HepG2 (cell line): ENCODE measurements at regions not wholly inside any gene's neighbourhood (a gene's known extent, or its start where the extent isn't known, plus 50 kb on each side); places are given as distances from the start of the nearest gene placed in this dataset.
A peak's percentile ranks its signal among the peaks of the same experiment; 100 is the strongest.

Experiments used
- CBX2 ChIP-seq, 2 experiments: fragments of 200-600 bp in 1 of 2; sonication (generic); formaldehyde crosslinking in 1 of 2; IDR thresholded peaks; 2 replicates each; pipeline versions ENCODE4 v1.7.0 to v1.8.1; 2018 to 2022; ENCODE audit warnings: low read depth in 2 of 2, low read length in 1 of 2, mild to moderate bottlenecking in 1 of 2, missing genetic modification reagents in 1 of 2
- FOXA1 ChIP-seq, 2 experiments: fragments of 450-650 bp in 1 of 2; sonication (generic) in 1 of 2; formaldehyde crosslinking in 1 of 2; IDR thresholded peaks; 2 replicates each; pipeline versions ENCODE4 v1.4.0 to v1.6.1; 2016 to 2020; ENCODE audit warnings: missing genetic modification reagents in 1 of 2
- MEF2D ChIP-seq: sonication (generic); formaldehyde crosslinking; IDR thresholded peaks from 2 replicates; pipeline ENCODE4 v1.5.1; 2020; ENCODE audit warnings: mild to moderate bottlenecking, missing genetic modification reagents
- MYPOP ChIP-seq: sonication (generic); formaldehyde crosslinking; IDR thresholded peaks from 2 replicates; pipeline ENCODE4 v1.8.1; 2023; ENCODE audit warnings: mild to moderate bottlenecking, moderate library complexity, missing genetic modification reagents
- RBM22 ChIP-seq: fragments of 200-400 bp; formaldehyde crosslinking; optimal IDR thresholded peaks from 2 replicates; pipeline ENCODE3; 2017; ENCODE audit warnings: mild to moderate bottlenecking, low read length, moderate library complexity
- SP140L ChIP-seq: sonication (generic); formaldehyde crosslinking; IDR thresholded peaks from 2 replicates; pipeline ENCODE4 v1.4.0; 2020; ENCODE audit warnings: missing genetic modification reagents, borderline replicate concordance
- XRCC5 ChIP-seq: fragments of 200-400 bp; formaldehyde crosslinking; optimal IDR thresholded peaks from 2 replicates; pipeline ENCODE3; 2017; ENCODE audit warnings: mild to moderate bottlenecking, low read length
- ZBTB26 ChIP-seq: IDR thresholded peaks from 2 replicates; pipeline ENCODE4 v1.6.1; 2016; ENCODE audit warnings: missing compliant biosample characterization, missing genetic modification reagents, borderline replicate concordance
- ZBTB33 ChIP-seq: sonication (generic); formaldehyde crosslinking; IDR thresholded peaks from 2 replicates; pipeline ENCODE4 v1.4.0; 2020; ENCODE audit warnings: missing genetic modification reagents
- ZBTB40 ChIP-seq, 2 experiments: fragments of 450-650 bp in 1 of 2; sonication (generic) in 1 of 2; formaldehyde crosslinking in 1 of 2; IDR thresholded peaks; 2 replicates each; pipeline versions ENCODE4 v1.6.1 to v1.8.0; 2016 to 2022; ENCODE audit warnings: antibody characterized with exemption in 1 of 2, mild to moderate bottlenecking in 1 of 2, missing genetic modification reagents in 1 of 2
- ZNF263 ChIP-seq: sonication (generic); formaldehyde crosslinking; IDR thresholded peaks from 2 replicates; pipeline ENCODE4 v1.4.0; 2020; ENCODE audit warnings: missing genetic modification reagents
- ZNF569 ChIP-seq: sonication (generic); formaldehyde crosslinking; IDR thresholded peaks from 2 replicates; pipeline ENCODE4 v1.5.0; 2020; ENCODE audit warnings: mild to moderate bottlenecking, missing genetic modification reagents, moderate library complexity, borderline replicate concordance
- ZNF672 ChIP-seq: sonication (generic); formaldehyde crosslinking; IDR thresholded peaks from 2 replicates; pipeline ENCODE4 v1.8.1; 2022; ENCODE audit warnings: missing genetic modification reagents
- ZSCAN31 ChIP-seq: sonication (generic); formaldehyde crosslinking; IDR thresholded peaks from 2 replicates; pipeline ENCODE4 v1.5.0; 2020; ENCODE audit warnings: low read depth, mild to moderate bottlenecking, missing genetic modification reagents

GRCh38 chr16:14364386-14365199 is 265.5 kb downstream of the PARN start (continued):
- no peak for TF ChIP-seq CBX2 (IDR thresholded peaks at IDR 0.05; ENCODE audit: low read depth, low read length)
- no peak for TF ChIP-seq CBX2 (CRISPR knock-in tag; IDR thresholded peaks at IDR 0.05; ENCODE audit: low read depth)
- peak; percentile 67; the same call in 1 of the 2 replicates for TF ChIP-seq FOXA1 (IDR thresholded peaks at IDR 0.05)
- TF ChIP-seq FOXA1 (CRISPR knock-in tag; IDR thresholded peaks at IDR 0.05), result peak; percentile 93
- TF ChIP-seq MYPOP (CRISPR knock-in tag), result peak; percentile 92; the same call in 1 of the 2 replicates
- peak; percentile 94 for TF ChIP-seq ZBTB26 (CRISPR knock-in tag)
- TF ChIP-seq ZNF672 (CRISPR knock-in tag), result no peak
- TF ChIP-seq ZNF569, result peak; percentile 93; the same call in 1 of the 2 replicates
- peak; percentile 91 for TF ChIP-seq XRCC5
- TF ChIP-seq RBM22, result no peak
- TF ChIP-seq ZNF263 (CRISPR knock-in tag), result peak; percentile 59; the same call in 1 of the 2 replicates
- peak; percentile 99 for TF ChIP-seq MEF2D
- no peak for TF ChIP-seq ZBTB40 (IDR thresholded peaks at IDR 0.05)
- TF ChIP-seq ZBTB40 (CRISPR knock-in tag; IDR thresholded peaks at IDR 0.05), result peak; percentile 94
- peak; percentile 93 for TF ChIP-seq ZBTB33
- TF ChIP-seq ZSCAN31 (CRISPR knock-in tag), result no peak; the same call in none of the 2 replicates
- TF ChIP-seq SP140L (CRISPR knock-in tag), result no peak
